Liver (tissue), 3 donors: ENCODE measurements at regions not wholly inside any gene's neighbourhood (a gene's known extent, or its start where the extent isn't known, plus 50 kb on each side); places are given as distances from the start of the nearest gene placed in this dataset.

Experiments used
- EGR1 ChIP-seq, 2 donors: IDR thresholded peaks; 2 replicates each; pipeline ENCODE4 v1.6.1; 2016 to 2018; ENCODE audit warnings: antibody characterized with exemption in 2 of 2, low read depth in 2 of 2
- GABPA ChIP-seq, 2 donors: IDR thresholded peaks in 1 of 2; conservative IDR thresholded peaks in 1 of 2; 2 replicates each; pipeline ENCODE4 v1.6.1; 2016; ENCODE audit warnings: antibody characterized with exemption in 2 of 2, mild to moderate bottlenecking in 1 of 2, moderate library complexity in 1 of 2
- HNF4A ChIP-seq, 2 donors: conservative IDR thresholded peaks; 2 replicates each; pipeline ENCODE4 v1.6.1; 2016; ENCODE audit warnings: antibody characterized with exemption in 2 of 2, mild to moderate bottlenecking in 2 of 2
- NR2F2 ChIP-seq: IDR thresholded peaks from 2 replicates; pipeline ENCODE4 v1.6.1; 2016; ENCODE audit warnings: antibody characterized with exemption
- RAD21 ChIP-seq, 2 donors: IDR thresholded peaks; 2 replicates each; pipeline ENCODE4 v1.6.1; 2016; ENCODE audit warnings: antibody characterized with exemption in 2 of 2, mild to moderate bottlenecking in 2 of 2
- YY1 ChIP-seq: IDR thresholded peaks from 2 replicates; pipeline ENCODE4 v1.6.1; 2016; ENCODE audit warnings: antibody characterized with exemption, mild to moderate bottlenecking
- TF ChIP-seq, protein P1 (sequence below): fragments of 150-350 bp; IDR thresholded peaks from 2 replicates; pipeline ENCODE4 v1.5.1; 2017; ENCODE audit warnings: improper control_type of control experiment, low read depth, low read length; ENCODE audit not compliant: missing input control
- TF ChIP-seq, protein P2 (sequence below): IDR thresholded peaks from 2 replicates; pipeline ENCODE4 v1.6.1; 2016; ENCODE audit warnings: antibody characterized with exemption
- TF ChIP-seq, protein P3 (sequence below): IDR thresholded peaks from 2 replicates; pipeline ENCODE4 v1.6.1; 2016; ENCODE audit warnings: antibody characterized with exemption
- TF ChIP-seq, protein P4 (sequence below): IDR thresholded peaks from 2 replicates; pipeline ENCODE4 v1.6.1; 2016; ENCODE audit warnings: antibody characterized with exemption, mild to moderate bottlenecking
- donor health status: healthy.
- donor health status: healthy.

DNA sequence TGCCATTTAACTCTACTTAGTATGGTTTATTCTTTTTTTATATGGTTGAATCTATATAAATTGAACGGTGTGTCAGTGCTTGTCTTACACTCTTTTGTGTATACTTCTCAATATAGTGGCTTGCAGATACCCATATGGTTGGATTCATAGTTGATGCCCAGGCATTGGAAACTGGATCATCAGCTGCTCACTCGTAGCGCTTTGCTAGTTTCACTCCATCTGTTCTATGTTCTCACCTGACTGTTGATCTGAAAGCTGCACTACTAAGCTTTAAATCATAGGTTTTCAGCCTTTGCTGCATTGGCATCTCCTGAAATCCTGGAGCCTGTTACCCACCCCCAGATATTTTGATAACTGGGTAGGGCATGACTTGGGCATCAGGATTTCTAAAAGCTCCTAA is 121.6 kb upstream of the DCLK2 start:
- TF ChIP-seq, protein P1, sequence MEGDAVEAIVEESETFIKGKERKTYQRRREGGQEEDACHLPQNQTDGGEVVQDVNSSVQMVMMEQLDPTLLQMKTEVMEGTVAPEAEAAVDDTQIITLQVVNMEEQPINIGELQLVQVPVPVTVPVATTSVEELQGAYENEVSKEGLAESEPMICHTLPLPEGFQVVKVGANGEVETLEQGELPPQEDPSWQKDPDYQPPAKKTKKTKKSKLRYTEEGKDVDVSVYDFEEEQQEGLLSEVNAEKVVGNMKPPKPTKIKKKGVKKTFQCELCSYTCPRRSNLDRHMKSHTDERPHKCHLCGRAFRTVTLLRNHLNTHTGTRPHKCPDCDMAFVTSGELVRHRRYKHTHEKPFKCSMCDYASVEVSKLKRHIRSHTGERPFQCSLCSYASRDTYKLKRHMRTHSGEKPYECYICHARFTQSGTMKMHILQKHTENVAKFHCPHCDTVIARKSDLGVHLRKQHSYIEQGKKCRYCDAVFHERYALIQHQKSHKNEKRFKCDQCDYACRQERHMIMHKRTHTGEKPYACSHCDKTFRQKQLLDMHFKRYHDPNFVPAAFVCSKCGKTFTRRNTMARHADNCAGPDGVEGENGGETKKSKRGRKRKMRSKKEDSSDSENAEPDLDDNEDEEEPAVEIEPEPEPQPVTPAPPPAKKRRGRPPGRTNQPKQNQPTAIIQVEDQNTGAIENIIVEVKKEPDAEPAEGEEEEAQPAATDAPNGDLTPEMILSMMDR, result no peak
- TF ChIP-seq, protein P2, sequence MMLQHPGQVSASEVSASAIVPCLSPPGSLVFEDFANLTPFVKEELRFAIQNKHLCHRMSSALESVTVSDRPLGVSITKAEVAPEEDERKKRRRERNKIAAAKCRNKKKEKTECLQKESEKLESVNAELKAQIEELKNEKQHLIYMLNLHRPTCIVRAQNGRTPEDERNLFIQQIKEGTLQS, result no peak
- TF ChIP-seq, protein P3, sequence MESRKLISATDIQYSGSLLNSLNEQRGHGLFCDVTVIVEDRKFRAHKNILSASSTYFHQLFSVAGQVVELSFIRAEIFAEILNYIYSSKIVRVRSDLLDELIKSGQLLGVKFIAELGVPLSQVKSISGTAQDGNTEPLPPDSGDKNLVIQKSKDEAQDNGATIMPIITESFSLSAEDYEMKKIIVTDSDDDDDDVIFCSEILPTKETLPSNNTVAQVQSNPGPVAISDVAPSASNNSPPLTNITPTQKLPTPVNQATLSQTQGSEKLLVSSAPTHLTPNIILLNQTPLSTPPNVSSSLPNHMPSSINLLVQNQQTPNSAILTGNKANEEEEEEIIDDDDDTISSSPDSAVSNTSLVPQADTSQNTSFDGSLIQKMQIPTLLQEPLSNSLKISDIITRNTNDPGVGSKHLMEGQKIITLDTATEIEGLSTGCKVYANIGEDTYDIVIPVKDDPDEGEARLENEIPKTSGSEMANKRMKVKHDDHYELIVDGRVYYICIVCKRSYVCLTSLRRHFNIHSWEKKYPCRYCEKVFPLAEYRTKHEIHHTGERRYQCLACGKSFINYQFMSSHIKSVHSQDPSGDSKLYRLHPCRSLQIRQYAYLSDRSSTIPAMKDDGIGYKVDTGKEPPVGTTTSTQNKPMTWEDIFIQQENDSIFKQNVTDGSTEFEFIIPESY, result no peak
- TF ChIP-seq NR2F2, result no peak
- TF ChIP-seq YY1, result no peak
- TF ChIP-seq, protein P4, sequence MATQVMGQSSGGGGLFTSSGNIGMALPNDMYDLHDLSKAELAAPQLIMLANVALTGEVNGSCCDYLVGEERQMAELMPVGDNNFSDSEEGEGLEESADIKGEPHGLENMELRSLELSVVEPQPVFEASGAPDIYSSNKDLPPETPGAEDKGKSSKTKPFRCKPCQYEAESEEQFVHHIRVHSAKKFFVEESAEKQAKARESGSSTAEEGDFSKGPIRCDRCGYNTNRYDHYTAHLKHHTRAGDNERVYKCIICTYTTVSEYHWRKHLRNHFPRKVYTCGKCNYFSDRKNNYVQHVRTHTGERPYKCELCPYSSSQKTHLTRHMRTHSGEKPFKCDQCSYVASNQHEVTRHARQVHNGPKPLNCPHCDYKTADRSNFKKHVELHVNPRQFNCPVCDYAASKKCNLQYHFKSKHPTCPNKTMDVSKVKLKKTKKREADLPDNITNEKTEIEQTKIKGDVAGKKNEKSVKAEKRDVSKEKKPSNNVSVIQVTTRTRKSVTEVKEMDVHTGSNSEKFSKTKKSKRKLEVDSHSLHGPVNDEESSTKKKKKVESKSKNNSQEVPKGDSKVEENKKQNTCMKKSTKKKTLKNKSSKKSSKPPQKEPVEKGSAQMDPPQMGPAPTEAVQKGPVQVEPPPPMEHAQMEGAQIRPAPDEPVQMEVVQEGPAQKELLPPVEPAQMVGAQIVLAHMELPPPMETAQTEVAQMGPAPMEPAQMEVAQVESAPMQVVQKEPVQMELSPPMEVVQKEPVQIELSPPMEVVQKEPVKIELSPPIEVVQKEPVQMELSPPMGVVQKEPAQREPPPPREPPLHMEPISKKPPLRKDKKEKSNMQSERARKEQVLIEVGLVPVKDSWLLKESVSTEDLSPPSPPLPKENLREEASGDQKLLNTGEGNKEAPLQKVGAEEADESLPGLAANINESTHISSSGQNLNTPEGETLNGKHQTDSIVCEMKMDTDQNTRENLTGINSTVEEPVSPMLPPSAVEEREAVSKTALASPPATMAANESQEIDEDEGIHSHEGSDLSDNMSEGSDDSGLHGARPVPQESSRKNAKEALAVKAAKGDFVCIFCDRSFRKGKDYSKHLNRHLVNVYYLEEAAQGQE, result no peak
- TF ChIP-seq RAD21 (IDR thresholded peaks at IDR 0.05), result no peak
- no peak for TF ChIP-seq HNF4A (conservative IDR thresholded peaks at IDR 0.05)
- no peak for TF ChIP-seq EGR1 (IDR thresholded peaks at IDR 0.05; ENCODE audit: low read depth in 2 of 2)
- TF ChIP-seq GABPA (IDR thresholded peaks at IDR 0.05 in 1 of 2, conservative IDR thresholded peaks at IDR 0.05 in 1 of 2), result no peak
